Vagina (tissue), 2 donors: ENCODE measurements at regions not wholly inside any gene's neighbourhood (a gene's known extent, or its start where the extent isn't known, plus 50 kb on each side); places are given as distances from the start of the nearest gene placed in this dataset.

ENCODE experiments used
- POLR2AphosphoS5 ChIP-seq, 2 donors: sonication (generic); formaldehyde crosslinking; IDR thresholded peaks; one replicate each; pipeline ENCODE4 v1.9.0; 2017; ENCODE audit warnings: antibody characterized with exemption in 2 of 2, mild to moderate bottlenecking in 2 of 2, low read depth in 1 of 2; ENCODE audit not compliant: insufficient read depth in 1 of 2
- TF ChIP-seq, protein P1 (sequence below), 3 experiments: fragments of 450-650 bp in 2 of 3; fragments of 200-600 bp in 1 of 3; sonication (generic) in 1 of 3; IDR thresholded peaks; one replicate each; pipeline ENCODE4 v1.5.1; 2017 to 2019; ENCODE audit warnings: antibody characterized with exemption in 3 of 3, mild to moderate bottlenecking in 2 of 3, moderate library complexity in 2 of 3

DNA sequence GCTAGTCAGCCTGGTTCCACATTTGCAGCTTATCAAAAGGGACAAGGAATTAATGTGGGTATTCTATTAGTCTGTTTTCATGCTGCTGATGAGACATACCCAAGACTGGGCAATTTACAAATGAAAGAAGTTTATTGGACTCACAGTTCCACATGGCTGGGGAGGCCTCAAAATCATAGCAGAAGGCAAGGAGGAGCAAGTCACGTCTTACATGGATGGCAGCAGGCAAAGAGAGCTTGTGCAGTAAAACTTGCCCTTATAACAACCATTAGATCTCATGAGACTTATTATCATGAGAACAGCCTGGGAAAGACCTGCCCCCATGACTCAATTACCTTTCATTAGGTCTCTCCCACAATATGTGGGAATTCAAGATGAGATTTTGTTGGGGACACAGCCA, 689.1 kb upstream of the MARCKS start:
- no peak for TF ChIP-seq POLR2AphosphoS5 (IDR thresholded peaks at IDR 0.05; ENCODE audit: insufficient read depth in 1 of 2, low read depth in 1 of 2)
- TF ChIP-seq, protein P1, sequence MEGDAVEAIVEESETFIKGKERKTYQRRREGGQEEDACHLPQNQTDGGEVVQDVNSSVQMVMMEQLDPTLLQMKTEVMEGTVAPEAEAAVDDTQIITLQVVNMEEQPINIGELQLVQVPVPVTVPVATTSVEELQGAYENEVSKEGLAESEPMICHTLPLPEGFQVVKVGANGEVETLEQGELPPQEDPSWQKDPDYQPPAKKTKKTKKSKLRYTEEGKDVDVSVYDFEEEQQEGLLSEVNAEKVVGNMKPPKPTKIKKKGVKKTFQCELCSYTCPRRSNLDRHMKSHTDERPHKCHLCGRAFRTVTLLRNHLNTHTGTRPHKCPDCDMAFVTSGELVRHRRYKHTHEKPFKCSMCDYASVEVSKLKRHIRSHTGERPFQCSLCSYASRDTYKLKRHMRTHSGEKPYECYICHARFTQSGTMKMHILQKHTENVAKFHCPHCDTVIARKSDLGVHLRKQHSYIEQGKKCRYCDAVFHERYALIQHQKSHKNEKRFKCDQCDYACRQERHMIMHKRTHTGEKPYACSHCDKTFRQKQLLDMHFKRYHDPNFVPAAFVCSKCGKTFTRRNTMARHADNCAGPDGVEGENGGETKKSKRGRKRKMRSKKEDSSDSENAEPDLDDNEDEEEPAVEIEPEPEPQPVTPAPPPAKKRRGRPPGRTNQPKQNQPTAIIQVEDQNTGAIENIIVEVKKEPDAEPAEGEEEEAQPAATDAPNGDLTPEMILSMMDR (IDR thresholded peaks at IDR 0.05), result no peak
